ENCODE measurements at regions not wholly inside any gene's neighbourhood (a gene's known extent, or its start where the extent isn't known, plus 50 kb on each side); places are given as distances from the start of the nearest gene placed in this dataset.

DNA sequence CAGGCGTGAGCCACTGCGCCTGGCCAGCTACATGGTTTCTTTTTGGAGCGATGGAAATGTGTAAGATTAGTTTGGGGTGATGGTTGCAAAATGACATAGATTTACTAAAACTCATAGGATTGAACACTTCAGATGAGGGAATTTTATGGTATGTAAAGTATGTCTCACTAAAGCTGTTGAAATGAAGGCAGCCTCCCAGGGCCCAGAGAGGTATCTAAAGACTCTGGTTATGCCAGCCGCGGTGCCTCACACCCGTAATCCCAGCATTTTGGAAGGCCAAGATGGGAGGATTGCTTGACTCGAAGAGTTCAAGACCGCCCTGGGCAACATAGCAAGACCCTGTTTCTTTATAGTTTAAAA lies 254.9 kb downstream of the PARN start:
- peaks cover 19% of the 10 kb centered on the region for H3K4me1 ChIP-seq (ENCODE audit: insufficient read depth, poor library complexity, severe bottlenecking)
- TF ChIP-seq, protein P1, sequence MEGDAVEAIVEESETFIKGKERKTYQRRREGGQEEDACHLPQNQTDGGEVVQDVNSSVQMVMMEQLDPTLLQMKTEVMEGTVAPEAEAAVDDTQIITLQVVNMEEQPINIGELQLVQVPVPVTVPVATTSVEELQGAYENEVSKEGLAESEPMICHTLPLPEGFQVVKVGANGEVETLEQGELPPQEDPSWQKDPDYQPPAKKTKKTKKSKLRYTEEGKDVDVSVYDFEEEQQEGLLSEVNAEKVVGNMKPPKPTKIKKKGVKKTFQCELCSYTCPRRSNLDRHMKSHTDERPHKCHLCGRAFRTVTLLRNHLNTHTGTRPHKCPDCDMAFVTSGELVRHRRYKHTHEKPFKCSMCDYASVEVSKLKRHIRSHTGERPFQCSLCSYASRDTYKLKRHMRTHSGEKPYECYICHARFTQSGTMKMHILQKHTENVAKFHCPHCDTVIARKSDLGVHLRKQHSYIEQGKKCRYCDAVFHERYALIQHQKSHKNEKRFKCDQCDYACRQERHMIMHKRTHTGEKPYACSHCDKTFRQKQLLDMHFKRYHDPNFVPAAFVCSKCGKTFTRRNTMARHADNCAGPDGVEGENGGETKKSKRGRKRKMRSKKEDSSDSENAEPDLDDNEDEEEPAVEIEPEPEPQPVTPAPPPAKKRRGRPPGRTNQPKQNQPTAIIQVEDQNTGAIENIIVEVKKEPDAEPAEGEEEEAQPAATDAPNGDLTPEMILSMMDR (IDR thresholded peaks at IDR 0.05; ENCODE audit: poor library complexity, severe bottlenecking) = no peak
- no peak for DNase-seq (ENCODE audit: low spot score)
- no peaks in the 10 kb centered on the region for H3K36me3 ChIP-seq (ENCODE audit: low read depth)
- H3K9me3 ChIP-seq (ENCODE audit: severe bottlenecking) = no peaks in the 10 kb centered on the region
- H3K4me3 ChIP-seq (ENCODE audit: severe bottlenecking) = no peak overlapping the region
- H3K27ac ChIP-seq (ENCODE audit: poor library complexity, severe bottlenecking) = no peak overlapping the region
- no peak for ATAC-seq (ENCODE audit: low read depth)
- no peaks in the 10 kb centered on the region for H3K27me3 ChIP-seq (ENCODE audit: insufficient read depth, poor library complexity, severe bottlenecking)

DNA sequence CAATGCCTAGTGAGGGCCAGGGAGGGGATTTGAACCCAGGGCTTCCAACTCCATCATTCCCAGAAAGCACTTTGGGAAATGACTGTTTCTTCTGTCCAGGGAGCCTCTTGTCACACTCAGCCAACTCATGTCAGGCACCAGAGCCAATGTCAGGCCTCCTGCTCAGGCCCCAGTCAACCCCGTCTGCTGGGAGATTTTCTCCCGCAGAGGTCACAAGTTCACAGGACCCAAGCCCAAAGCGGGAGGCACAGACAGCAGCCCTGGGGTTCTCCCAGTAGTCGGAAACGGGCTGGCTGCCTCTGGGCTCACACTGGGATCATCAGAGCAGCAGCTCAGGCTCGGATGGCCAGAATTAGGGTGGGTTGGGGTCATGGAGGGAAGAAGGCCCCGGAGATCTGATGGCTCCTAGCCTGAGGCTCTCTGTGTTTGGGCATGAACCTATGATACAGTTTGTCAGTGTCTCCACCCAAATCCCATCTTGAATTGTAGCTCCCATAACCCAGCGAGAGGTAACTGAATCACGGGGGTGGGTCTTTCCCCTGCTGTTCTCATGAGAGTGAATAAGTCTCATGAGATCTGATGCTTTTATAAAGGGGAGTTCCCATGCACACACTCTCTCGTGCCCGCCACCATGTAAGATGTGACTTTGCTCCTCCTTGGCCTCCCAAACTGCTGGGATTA lies 255.5 kb downstream of the PARN start:
- ATAC-seq (ENCODE audit: low read depth) = no peak
- H3K4me1 ChIP-seq (ENCODE audit: insufficient read depth, poor library complexity, severe bottlenecking) = peaks cover 19% of the 10 kb centered on the region
- no peaks in the 10 kb centered on the region for H3K9me3 ChIP-seq (ENCODE audit: severe bottlenecking)
- no peaks in the 10 kb centered on the region for H3K27me3 ChIP-seq (ENCODE audit: insufficient read depth, poor library complexity, severe bottlenecking)
- DNase-seq (ENCODE audit: low spot score) = no peak
- no peaks in the 10 kb centered on the region for H3K36me3 ChIP-seq (ENCODE audit: low read depth)
- H3K27ac ChIP-seq (ENCODE audit: poor library complexity, severe bottlenecking) = no peak overlapping the region
- H3K4me3 ChIP-seq (ENCODE audit: severe bottlenecking) = no peak overlapping the region
- TF ChIP-seq, protein P1 (IDR thresholded peaks at IDR 0.05; ENCODE audit: poor library complexity, severe bottlenecking) = no peak

DNA sequence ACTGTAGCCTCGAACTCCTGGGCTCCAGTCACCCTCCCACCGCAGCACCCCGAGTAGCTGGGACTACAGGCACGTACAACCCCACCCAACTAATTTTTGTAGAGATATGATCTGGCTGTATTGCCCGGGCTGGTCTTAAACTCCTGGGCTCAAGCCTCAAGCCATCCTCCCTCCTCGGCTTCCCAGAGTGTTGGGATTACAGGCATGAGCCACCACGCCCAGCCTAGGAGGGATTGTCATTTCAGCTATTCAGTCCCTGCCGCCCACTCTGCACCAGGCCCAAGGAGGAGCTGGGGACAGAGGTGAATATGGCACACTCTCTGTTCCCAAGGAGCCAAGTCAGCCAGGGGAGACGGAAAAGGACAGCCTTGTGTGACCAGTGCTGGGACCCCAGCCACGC lies 256.2 kb downstream of the PARN start:
- TF ChIP-seq, protein P1 (IDR thresholded peaks at IDR 0.05; ENCODE audit: poor library complexity, severe bottlenecking) = no peak
- DNase-seq (ENCODE audit: low spot score) = no peak
- Histone ChIP-seq H3K27me3 (ENCODE audit: insufficient read depth, poor library complexity, severe bottlenecking) (no peaks in the 10 kb centered on the region), H3K4me1 (ENCODE audit: insufficient read depth, poor library complexity, severe bottlenecking) (peaks cover 17% of the 10 kb centered on the region), H3K9me3 (ENCODE audit: severe bottlenecking) (no peaks in the 10 kb centered on the region), H3K36me3 (ENCODE audit: low read depth) (no peaks in the 10 kb centered on the region), H3K4me3 (ENCODE audit: severe bottlenecking) (no peak overlapping the region), H3K27ac (ENCODE audit: poor library complexity, severe bottlenecking) (no peak overlapping the region)
- no peak for ATAC-seq (ENCODE audit: low read depth)

DNA sequence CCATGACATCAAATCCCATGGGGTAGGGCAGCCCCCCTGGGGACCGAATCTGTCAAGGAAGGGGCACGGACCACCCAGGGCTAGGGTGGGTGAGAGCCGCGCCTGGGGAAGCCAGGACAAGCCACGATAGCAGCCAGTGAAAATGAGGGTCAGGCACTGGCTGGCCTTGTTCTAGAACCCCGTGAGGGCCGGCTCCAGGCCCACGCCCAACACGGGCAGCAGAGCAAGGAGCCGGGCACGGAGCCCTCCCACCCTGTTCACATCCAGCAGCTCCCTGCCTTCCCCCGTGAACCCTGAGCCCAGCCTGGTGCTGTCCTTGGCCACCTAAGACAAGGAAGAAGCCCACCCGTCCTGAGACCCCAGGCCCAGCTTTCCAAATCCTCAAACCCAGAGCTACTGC lies 256.7 kb downstream of the PARN start:
- ATAC-seq (ENCODE audit: low read depth) = no peak

DNA sequence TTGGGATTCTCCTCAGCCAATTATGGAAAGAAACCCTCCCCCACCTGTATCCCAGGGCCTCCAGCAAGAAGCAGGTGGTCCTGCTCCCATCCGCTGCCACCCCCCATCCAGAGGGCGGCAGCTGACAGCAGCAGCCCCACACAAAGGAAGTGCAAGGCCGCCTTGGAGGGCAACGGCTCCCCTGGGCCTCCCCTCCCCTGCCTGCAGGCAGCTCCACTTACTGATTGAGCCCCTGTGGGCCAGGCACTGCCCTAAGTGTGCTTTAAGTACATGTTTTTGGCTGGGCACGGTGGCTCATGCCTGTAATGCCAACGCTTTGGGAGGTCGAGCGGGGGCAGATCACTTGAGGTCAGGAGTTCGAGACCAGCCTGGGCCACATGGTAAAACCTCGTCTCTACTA lies 257.6 kb downstream of the PARN start:
- ATAC-seq (ENCODE audit: low read depth) = no peak
- no peaks in the 10 kb centered on the region for H3K36me3 ChIP-seq (ENCODE audit: low read depth)
- H3K27ac ChIP-seq (ENCODE audit: poor library complexity, severe bottlenecking) = no peak overlapping the region
- no peaks in the 10 kb centered on the region for H3K9me3 ChIP-seq (ENCODE audit: severe bottlenecking)
- no peak overlapping the region for H3K4me3 ChIP-seq (ENCODE audit: severe bottlenecking)
- no peak for DNase-seq (ENCODE audit: low spot score)
- peaks cover 2% of the 10 kb centered on the region for H3K4me1 ChIP-seq (ENCODE audit: insufficient read depth, poor library complexity, severe bottlenecking)
- no peaks in the 10 kb centered on the region for H3K27me3 ChIP-seq (ENCODE audit: insufficient read depth, poor library complexity, severe bottlenecking)
- TF ChIP-seq, protein P1 (IDR thresholded peaks at IDR 0.05; ENCODE audit: poor library complexity, severe bottlenecking) = no peak

More for the DNA sequence above, 256.7 kb downstream of the PARN start:
- H3K27me3 ChIP-seq (ENCODE audit: insufficient read depth, poor library complexity, severe bottlenecking) = no peaks in the 10 kb centered on the region
- no peak overlapping the region for H3K4me3 ChIP-seq (ENCODE audit: severe bottlenecking)
- H3K36me3 ChIP-seq (ENCODE audit: low read depth) = no peaks in the 10 kb centered on the region
- no peaks in the 10 kb centered on the region for H3K9me3 ChIP-seq (ENCODE audit: severe bottlenecking)
- H3K27ac ChIP-seq (ENCODE audit: poor library complexity, severe bottlenecking) = no peak overlapping the region
- DNase-seq (ENCODE audit: low spot score) = no peak
- TF ChIP-seq, protein P1 (IDR thresholded peaks at IDR 0.05; ENCODE audit: poor library complexity, severe bottlenecking) = no peak
- H3K4me1 ChIP-seq (ENCODE audit: insufficient read depth, poor library complexity, severe bottlenecking) = peaks cover 12% of the 10 kb centered on the region

Measured in RWPE2 (cell line).